HG02763 (cell line): ENCODE measurements at regions not wholly inside any gene's neighbourhood (a gene's known extent, or its start where the extent isn't known, plus 50 kb on each side); places are given as distances from the start of the nearest gene placed in this dataset.

Experiments
- ATAC-seq: cut with Tn5 transposase; IDR thresholded peaks from one replicate; pipeline ENCODE4 v1.9.1; 2021; ENCODE audit warnings: mild to moderate bottlenecking, moderate library complexity; ENCODE audit not compliant: unreplicated experiment

DNA sequence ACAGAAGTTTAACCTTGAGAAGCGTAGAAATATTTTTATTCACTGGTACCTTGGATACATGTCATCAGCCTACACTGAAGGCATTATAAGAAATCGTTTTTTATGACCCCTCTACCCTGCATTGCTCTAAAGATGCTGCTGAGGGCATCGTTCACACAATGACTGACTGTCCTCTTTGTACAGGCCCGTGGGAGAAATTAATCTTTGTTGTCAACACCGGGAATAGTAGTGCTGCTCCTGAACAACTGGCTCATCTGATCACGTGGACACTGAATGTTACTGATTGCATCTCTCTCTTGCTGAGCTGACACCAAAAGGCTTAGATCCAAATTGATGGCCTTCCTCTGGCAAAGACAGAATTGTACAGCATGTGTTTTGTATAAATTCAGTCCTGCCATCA, 157.1 kb upstream of the SMLR1 start:
- ATAC-seq = no peak

DNA sequence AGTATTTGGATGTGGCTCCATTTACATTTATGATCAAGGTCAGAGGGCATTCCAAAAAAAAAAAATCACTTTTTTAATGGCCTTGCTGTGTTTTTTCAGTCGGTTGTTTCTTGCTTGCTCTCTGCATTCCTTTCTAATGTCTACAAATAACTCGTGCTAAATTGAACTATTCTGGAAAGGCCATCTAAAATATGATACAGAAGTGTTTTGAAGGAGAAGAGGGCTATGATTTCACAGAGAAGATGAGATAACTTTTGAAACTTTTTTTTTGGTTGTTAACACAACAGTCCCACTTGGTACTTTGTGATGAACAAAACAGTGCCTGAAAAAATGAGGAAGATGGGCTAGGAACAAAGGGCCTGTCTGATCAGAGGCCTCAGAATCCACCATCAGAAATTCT, 156.1 kb upstream of the SMLR1 start:
- ATAC-seq = no peak

DNA sequence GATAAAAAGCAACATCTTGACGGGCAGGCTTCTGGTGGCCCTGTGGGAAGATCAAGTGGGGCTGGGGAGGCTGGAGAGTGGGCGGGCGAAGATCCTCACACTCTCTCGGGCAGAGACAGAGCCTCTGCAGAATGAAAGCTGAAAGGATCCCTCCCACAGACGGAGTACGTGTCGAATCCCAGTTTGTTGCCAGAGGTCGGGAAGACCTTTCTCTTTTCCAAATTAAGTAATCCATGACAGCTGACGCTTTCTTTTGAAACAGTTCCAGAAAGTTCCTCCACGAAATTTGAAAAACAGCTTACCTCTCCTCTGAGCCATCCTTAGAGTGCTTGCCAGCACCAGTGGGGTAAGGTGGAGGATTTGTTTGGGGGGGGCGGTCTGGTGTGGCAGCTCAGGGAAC, 155.6 kb upstream of the SMLR1 start:
- ATAC-seq = no peak

DNA sequence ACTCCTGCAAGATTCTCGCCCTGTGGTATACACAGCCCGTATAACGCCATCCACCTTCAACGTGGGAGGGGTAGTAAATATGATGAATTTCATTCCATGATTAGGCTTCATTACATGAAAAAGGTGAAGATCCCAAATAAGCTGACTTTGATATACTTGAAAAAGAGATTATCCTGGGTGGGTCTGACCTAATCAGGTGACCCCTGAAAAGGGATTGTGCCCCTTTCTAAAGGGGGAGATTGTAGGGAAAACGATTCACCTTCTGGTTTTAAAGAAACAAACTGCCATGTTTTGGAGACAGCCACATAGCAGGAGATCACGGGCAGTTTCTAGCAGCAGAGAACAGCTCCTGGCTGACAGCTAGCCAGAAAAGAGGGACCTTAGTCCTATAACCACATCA, 155.1 kb upstream of the SMLR1 start:
- no peak for ATAC-seq

DNA sequence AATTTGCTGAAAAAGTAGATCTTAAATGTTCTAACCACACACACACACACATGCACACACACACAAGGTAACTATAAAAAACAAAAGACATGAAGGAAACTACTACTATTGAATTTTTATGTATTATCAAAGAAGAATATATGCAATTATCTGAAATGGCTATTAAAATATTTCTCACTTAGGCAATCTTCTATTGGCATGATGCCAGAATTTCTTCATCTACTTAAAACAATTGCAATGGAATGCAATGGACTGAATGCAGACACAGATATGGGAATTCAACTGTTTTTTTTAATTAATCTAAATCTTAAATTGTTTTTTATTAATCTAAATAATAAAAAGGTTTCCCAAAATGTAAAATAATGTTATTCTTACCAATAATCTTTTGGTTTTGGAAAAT, 152.6 kb upstream of the SMLR1 start:
- no peak for ATAC-seq

- no peak for ATAC-seq
Measured at GRCh38 chr6:130675072-130675471, 152.1 kb upstream of the SMLR1 start.

DNA sequence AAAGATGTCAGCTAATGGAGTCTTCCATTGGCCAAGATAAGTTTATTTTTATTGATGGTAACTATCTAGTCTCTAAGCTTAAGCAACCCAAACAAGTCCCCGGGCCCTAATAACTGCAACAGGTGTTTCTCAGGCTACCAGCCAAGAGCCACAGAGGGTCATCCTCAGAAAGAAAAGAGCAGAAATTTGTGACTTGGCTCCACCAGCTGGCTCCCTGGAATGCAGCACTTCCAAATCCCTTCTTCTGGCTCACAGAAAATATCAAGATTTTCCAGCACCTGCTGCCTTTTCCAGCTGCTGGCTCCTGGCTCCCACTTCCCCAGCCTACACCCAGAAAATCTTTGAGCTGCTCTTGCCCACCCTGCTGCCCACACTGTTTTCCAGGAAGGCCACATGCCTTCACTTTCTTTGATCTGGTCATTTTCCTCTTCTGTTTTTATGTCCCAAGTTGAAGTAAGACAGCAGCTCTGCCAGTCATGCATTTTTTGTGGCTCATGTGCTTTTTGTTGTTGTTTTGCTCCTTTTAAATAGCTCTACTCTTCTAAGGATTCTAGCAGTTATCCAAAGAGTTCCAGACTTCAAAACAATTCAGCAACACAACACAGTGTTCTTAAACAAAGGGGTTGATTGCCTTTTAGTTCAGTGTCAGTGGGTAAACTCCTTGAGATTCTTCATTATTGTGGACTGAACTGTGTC, 151.0 kb upstream of the SMLR1 start:
- no peak for ATAC-seq

DNA sequence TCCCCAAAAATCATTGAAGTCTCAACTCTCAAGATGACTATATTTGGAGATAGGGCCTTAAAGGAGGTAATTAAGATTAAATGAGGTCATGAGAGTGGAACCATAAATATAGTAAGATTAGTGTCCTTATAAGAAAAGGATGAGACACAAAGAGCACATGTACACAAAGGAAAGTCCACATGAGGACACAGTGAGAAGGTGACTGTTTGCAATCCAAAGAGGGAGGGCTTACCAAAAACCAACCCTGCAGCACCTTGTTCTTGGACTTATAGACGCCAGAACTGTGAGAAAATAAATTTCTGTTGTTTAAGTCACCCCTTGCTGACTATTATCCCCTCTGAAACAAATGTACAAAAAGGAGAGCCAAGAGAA, 150.4 kb upstream of the SMLR1 start:
- no peak for ATAC-seq

DNA sequence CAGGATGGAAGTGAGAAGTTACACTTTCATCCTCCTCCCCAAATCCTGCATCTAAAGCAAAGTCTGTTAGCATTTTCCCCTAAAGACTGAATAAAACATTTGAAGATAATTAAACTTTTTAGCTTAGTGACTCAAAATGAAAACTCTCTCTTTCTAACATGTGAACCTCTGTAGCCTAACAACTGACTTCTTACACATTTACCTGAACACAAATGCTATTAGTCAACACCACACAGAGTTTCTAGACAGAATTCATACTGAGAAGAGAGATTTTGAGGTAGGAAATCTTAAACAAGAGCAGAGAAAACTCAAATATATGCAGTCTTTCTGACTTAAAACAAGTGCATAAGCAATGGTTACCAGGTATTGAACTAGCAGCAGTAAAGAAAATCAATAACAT, 149.9 kb upstream of the SMLR1 start:
- no peak for ATAC-seq

DNA sequence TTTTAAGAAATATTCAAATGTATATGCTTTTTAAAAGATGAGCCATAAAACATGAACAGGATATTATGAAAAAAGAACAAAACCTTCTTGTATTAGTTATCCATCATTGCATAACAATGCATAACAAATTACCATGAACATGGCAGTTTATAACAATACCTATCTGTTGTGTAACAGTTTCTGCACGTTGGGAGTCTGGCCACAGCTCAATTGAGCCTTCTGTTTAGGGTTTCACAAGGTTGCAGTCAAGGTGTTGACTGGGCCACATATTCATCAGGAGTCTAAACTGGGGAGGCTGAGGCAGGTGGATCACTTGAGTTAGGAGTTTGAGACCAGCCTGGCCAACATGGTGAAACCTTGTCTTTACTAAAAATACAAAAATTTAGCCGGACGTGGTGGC, 149.4 kb upstream of the SMLR1 start:
- no peak for ATAC-seq

- no peak for ATAC-seq
Measured at GRCh38 chr6:130679684-130680083, 147.5 kb upstream of the SMLR1 start.

DNA sequence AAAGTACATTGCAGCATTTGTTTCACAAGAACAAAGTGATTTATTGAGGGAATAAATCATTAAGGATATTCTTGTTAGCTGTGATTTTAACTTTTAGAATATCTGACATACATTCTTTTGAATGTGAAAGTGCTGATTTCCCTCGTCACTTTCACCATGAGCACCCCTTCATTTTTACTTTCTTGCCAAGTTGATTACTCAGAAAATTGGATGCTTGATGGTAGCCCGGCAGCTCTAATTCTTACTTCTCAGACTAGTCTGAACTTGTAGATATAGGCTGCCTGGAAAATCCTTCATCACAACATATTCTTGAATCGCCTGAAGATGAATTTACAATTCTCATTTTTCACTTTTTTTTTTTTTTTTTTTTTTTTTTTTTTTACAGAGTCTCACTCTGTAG, 147.1 kb upstream of the SMLR1 start:
- ATAC-seq = no peak

GRCh38 chr6:130681028-130681427, 146.2 kb upstream of the SMLR1 start:
- ATAC-seq = no peak

GRCh38 chr6:130682066-130682465, 145.1 kb upstream of the SMLR1 start:
- ATAC-seq = no peak

DNA sequence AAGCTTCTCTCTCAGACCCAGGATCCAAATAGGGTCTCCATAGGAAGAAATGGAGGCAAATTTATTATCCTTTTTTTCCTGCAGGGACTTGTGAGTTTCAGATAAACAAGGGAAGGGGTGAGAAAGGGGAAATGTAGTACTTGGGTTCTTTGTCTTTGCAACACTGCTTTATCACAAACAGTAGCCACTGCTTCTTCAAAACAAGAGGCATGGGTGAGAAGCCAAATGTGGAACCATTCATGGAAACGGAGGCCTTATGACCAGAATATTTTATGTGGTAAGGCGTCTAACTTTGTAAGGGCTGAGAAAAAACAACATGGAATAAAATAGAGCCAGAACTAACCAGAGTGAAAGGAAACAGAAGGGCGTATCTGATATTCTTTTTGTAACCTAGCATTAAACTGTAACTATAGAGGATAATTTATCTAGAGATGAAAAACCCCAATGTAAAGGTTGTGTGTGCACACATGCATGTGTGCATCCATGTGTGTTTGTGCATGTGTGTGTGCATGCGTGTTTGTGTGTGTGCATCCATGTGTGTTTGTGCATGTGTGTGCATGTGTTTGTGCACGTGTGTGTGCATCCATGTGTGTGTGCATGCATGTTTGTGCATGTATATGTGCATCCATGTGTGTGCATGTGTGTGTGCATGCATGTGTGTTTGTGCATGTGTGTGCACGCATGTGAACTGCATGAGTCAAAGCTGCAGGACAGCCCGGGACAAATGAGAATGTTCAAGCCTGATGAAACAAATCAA, 143.3 kb upstream of the SMLR1 start:
- no peak for ATAC-seq

DNA sequence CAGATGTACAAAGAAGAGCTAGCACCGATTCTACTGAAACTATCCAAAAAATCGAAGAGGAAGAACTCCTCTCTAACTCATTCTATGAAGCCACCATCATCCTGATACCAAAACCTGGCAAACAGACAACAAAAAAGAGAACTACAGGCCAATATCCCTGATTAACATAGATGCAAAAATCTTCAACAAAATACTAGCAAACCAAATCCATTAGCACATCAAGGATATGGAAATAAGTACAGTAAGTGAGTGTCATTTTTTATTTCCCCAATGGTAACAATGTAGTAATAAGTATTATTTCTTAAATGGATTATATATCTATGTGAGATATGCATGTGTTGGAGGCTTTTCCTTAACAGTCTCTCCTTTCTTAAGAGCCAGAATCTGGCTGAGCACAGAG, 134.5 kb upstream of the SMLR1 start:
- ATAC-seq = no peak

DNA sequence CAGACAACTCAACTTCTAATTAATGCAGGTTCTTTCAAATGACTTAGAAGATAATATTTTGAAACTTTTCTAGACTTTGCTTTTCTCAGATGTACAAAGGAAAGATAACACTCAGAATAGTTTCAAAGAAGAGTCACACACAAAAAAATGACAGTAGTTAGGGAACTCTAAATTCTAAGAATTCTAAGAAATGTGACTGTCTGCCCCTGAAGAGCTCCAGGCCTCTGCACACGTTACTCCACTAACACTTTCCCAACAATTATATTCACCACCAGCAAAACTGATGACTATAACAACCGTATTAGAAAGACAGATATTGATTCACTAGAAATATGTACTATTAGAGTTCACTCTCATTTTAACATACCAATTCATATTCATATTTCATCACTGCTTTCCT, 133.3 kb upstream of the SMLR1 start:
- ATAC-seq = no peak

- ATAC-seq = no peak
Measured at GRCh38 chr6:130694606-130695005, 132.6 kb upstream of the SMLR1 start.

GRCh38 chr6:130696806-130697205, 130.4 kb upstream of the SMLR1 start:
- ATAC-seq = no peak

GRCh38 chr6:130697271-130697994, 129.8 kb upstream of the SMLR1 start:
- peak; percentile 26 for ATAC-seq

GRCh38 chr6:130697995-130698535, 129.1 kb upstream of the SMLR1 start:
- ATAC-seq = peak; percentile 80

GRCh38 chr6:130699742-130700141, 127.5 kb upstream of the SMLR1 start:
- no peak for ATAC-seq
